HEK293 (cell line): ENCODE measurements at regions not wholly inside any gene's neighbourhood (a gene's known extent, or its start where the extent isn't known, plus 50 kb on each side); places are given as distances from the start of the nearest gene placed in this dataset.

Experiments used
- KLF8 ChIP-seq: fragments of 450-650 bp; formaldehyde crosslinking; IDR thresholded peaks from 2 replicates; pipeline ENCODE4 v1.5.1; 2016; ENCODE audit warnings: missing biosample characterization, missing genetic modification characterization
- MEIS1 ChIP-seq: sonication (generic); formaldehyde crosslinking; IDR thresholded peaks from 2 replicates; pipeline ENCODE4 v1.8.1; 2022; ENCODE audit warnings: missing genetic modification reagents, mild to moderate bottlenecking, borderline replicate concordance
- PRDM1 ChIP-seq: fragments of 450-650 bp; formaldehyde crosslinking; IDR thresholded peaks from 2 replicates; pipeline ENCODE4; 2016; ENCODE audit warnings: missing biosample characterization, missing genetic modification characterization
- TCF7L2 ChIP-seq: IDR thresholded peaks from 2 replicates; pipeline ENCODE4 v1.6.1; 2011; ENCODE audit warnings: low read depth, mild to moderate bottlenecking, inconsistent platforms, low read length, moderate library complexity, borderline replicate concordance
- ZBTB7A ChIP-seq: fragments of 450-650 bp; formaldehyde crosslinking; IDR thresholded peaks from 2 replicates; pipeline ENCODE4 v1.5.1; 2016; ENCODE audit warnings: low read depth, missing biosample characterization, missing genetic modification characterization
- ZNF114 ChIP-seq: fragments of 450-650 bp; formaldehyde crosslinking; IDR thresholded peaks from 2 replicates; pipeline ENCODE4 v1.5.0; 2017; ENCODE audit warnings: missing biosample characterization, missing genetic modification characterization
- ZNF2 ChIP-seq: fragments of 450-650 bp; formaldehyde crosslinking; IDR thresholded peaks from 2 replicates; pipeline ENCODE4 v1.5.1; 2016; ENCODE audit warnings: missing biosample characterization, missing genetic modification characterization
- ZNF324 ChIP-seq: fragments of 450-650 bp; formaldehyde crosslinking; IDR thresholded peaks from 2 replicates; pipeline ENCODE4 v1.5.1; 2016; ENCODE audit warnings: missing biosample characterization, missing genetic modification characterization
- ZNF501 ChIP-seq: fragments of 450-650 bp; formaldehyde crosslinking; IDR thresholded peaks from 2 replicates; pipeline ENCODE4 v1.5.1; 2016; ENCODE audit warnings: missing biosample characterization, missing genetic modification characterization
- TF ChIP-seq, protein P1 (sequence below): fragments of 450-650 bp; formaldehyde crosslinking; IDR thresholded peaks from 2 replicates; pipeline ENCODE4 v1.5.1; 2016; ENCODE audit warnings: missing biosample characterization, missing genetic modification characterization
- TF ChIP-seq, protein P2 (sequence below): fragments of 450-650 bp; formaldehyde crosslinking; IDR thresholded peaks from 2 replicates; pipeline ENCODE4 v1.5.1; 2016; ENCODE audit warnings: missing biosample characterization, missing genetic modification characterization

DNA sequence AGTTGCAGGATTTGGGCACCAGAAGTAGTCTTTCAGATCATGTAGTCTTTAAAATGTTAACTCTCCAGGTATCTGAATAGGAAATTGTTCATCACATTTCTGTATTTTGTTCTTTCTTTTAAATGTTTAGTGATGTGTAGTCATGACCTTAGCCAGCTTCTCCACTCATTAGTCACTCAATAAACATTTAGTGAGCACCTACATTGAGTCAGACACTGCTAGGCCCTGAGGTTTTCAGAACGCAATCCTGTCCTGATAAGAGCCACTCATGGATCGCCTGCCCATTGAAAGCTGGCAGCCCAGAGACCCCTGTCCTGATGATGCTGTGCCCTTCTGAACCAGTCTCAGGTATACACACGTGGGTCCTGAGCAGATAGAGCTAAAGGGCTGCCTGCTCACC, 163.4 kb upstream of the HEY2 start:
- TF ChIP-seq MEIS1 (CRISPR knock-in tag), result no peak
- TF ChIP-seq, protein P1, sequence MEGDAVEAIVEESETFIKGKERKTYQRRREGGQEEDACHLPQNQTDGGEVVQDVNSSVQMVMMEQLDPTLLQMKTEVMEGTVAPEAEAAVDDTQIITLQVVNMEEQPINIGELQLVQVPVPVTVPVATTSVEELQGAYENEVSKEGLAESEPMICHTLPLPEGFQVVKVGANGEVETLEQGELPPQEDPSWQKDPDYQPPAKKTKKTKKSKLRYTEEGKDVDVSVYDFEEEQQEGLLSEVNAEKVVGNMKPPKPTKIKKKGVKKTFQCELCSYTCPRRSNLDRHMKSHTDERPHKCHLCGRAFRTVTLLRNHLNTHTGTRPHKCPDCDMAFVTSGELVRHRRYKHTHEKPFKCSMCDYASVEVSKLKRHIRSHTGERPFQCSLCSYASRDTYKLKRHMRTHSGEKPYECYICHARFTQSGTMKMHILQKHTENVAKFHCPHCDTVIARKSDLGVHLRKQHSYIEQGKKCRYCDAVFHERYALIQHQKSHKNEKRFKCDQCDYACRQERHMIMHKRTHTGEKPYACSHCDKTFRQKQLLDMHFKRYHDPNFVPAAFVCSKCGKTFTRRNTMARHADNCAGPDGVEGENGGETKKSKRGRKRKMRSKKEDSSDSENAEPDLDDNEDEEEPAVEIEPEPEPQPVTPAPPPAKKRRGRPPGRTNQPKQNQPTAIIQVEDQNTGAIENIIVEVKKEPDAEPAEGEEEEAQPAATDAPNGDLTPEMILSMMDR, result no peak
- TF ChIP-seq, protein P2, sequence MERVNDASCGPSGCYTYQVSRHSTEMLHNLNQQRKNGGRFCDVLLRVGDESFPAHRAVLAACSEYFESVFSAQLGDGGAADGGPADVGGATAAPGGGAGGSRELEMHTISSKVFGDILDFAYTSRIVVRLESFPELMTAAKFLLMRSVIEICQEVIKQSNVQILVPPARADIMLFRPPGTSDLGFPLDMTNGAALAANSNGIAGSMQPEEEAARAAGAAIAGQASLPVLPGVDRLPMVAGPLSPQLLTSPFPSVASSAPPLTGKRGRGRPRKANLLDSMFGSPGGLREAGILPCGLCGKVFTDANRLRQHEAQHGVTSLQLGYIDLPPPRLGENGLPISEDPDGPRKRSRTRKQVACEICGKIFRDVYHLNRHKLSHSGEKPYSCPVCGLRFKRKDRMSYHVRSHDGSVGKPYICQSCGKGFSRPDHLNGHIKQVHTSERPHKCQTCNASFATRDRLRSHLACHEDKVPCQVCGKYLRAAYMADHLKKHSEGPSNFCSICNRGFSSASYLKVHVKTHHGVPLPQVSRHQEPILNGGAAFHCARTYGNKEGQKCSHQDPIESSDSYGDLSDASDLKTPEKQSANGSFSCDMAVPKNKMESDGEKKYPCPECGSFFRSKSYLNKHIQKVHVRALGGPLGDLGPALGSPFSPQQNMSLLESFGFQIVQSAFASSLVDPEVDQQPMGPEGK, result no peak
- TF ChIP-seq ZNF2 (tag by site-specific recombination), result no peak
- no peak for TF ChIP-seq ZNF501 (tag by site-specific recombination)
- TF ChIP-seq ZNF114 (tag by site-specific recombination), result no peak
- no peak for TF ChIP-seq KLF8 (tag by site-specific recombination)
- no peak for TF ChIP-seq PRDM1
- TF ChIP-seq TCF7L2, result no peak
- TF ChIP-seq ZNF324 (tag by site-specific recombination), result no peak
- TF ChIP-seq ZBTB7A (tag by site-specific recombination), result no peak
